SK-N-SH (cell line): ENCODE measurements at regions not wholly inside any gene's neighbourhood (a gene's known extent, or its start where the extent isn't known, plus 50 kb on each side); places are given as distances from the start of the nearest gene placed in this dataset.

Experiments
- CTCF ChIA-PET: fragments of 300-600, 350-600 bp; formaldehyde crosslinking; extraction: SDS; loops from one replicate; lab custom pipeline; 2021; lab: Yijun Ruan, JAX
- POLR2A ChIA-PET: fragments of 350-600 bp; sonication (Branson Sonifier 250); formaldehyde crosslinking; extraction: SDS; loops from one replicate; lab custom pipeline; 2020; ENCODE audit warnings: antibody characterized with exemption, inconsistent platforms; lab: Yijun Ruan, JAX
- DNase-seq: peaks from one replicate; pipeline ENCODE4 v3.0.0; 2012
- H2AFZ ChIP-seq: fragments of 200-600 bp; sonication (generic); 2 replicates; pipeline ENCODE4 v1.8.1; 2016; ENCODE audit warnings: antibody characterized with exemption, mild to moderate bottlenecking, low read depth
- H3F3A ChIP-seq: fragments of 200-600 bp; sonication (generic); replicated peaks from 2 replicates; pipeline ENCODE3; 2016; ENCODE audit warnings: antibody characterized with exemption, mild to moderate bottlenecking; ENCODE audit not compliant: insufficient read depth
- H3K27ac ChIP-seq, 2 experiments: fragments of 200-500 bp in 1 of 2; fragments of 200-600 bp in 1 of 2; sonication (Bioruptor generic) in 1 of 2; sonication (generic), shearing (Covaris generic) in 1 of 2; 2 replicates each; pipeline versions ENCODE4 v1.5.1 to v1.6.1; 2014 to 2016; ENCODE audit warnings: low read depth in 2 of 2, inconsistent platforms in 1 of 2, low read length in 1 of 2, mild to moderate bottlenecking in 1 of 2, mixed read lengths in 1 of 2
- H3K27me3 ChIP-seq: fragments of 200-600 bp; sonication (generic), shearing (Covaris generic); 2 replicates; pipeline ENCODE4 v1.6.1; 2016; ENCODE audit warnings: mixed run types; ENCODE audit not compliant: insufficient read depth
- H3K36me3 ChIP-seq, 2 experiments: fragments of 200-500 bp in 1 of 2; fragments of 200-600 bp in 1 of 2; sonication (Bioruptor generic) in 1 of 2; sonication (generic) in 1 of 2; replicated peaks in 1 of 2; 2 replicates each; pipeline versions ENCODE3 to v1.5.1; 2014 to 2016; ENCODE audit warnings: low read length in 1 of 2, mild to moderate bottlenecking in 1 of 2; ENCODE audit not compliant: insufficient read depth in 2 of 2, control insufficient read depth in 1 of 2
- H3K4me1 ChIP-seq, 2 experiments: fragments of 200-500 bp in 1 of 2; fragments of 200-600 bp in 1 of 2; sonication (Bioruptor generic) in 1 of 2; sonication (generic), shearing (Covaris generic) in 1 of 2; 2 replicates each; pipeline versions ENCODE4 v1.5.1 to v1.6.1; 2014 to 2016; ENCODE audit warnings: low read depth in 1 of 2, low read length in 1 of 2, mixed run types in 1 of 2; ENCODE audit not compliant: insufficient read depth in 2 of 2, control insufficient read depth in 1 of 2
- H3K4me2 ChIP-seq: fragments of 200-600 bp; sonication (generic), shearing (Covaris generic); 2 replicates; pipeline ENCODE4 v1.6.1; 2017; ENCODE audit warnings: mixed run types
- H3K4me3 ChIP-seq, 2 experiments: fragments of 200-500 bp in 1 of 2; fragments of 200-600 bp in 1 of 2; sonication (Bioruptor generic) in 1 of 2; sonication (generic), shearing (Covaris generic) in 1 of 2; 2 replicates each; pipeline versions ENCODE4 v1.5.1 to v1.8.1; 2014 to 2016; ENCODE audit warnings: low read depth in 2 of 2, inconsistent platforms in 1 of 2, low read length in 1 of 2, mild to moderate bottlenecking in 1 of 2, mixed read lengths in 1 of 2, moderate library complexity in 1 of 2
- H3K79me2 ChIP-seq: fragments of 200-600 bp; sonication (generic); 2 replicates; pipeline ENCODE4 v1.8.1; 2017; ENCODE audit warnings: mild to moderate bottlenecking; ENCODE audit not compliant: insufficient read depth
- H3K9ac ChIP-seq: fragments of 200-600 bp; sonication (generic); 2 replicates; pipeline ENCODE4 v1.6.1; 2017; ENCODE audit warnings: mixed run types
- H3K9me2 ChIP-seq: fragments of 200-600 bp; sonication (generic); 2 replicates; pipeline ENCODE4 v1.6.1; 2017; ENCODE audit warnings: mixed run types
- H3K9me3 ChIP-seq: fragments of 200-600 bp; sonication (generic); 2 replicates; pipeline ENCODE4 v1.6.1; 2017; ENCODE audit warnings: mixed run types, mild to moderate bottlenecking, moderate library complexity
- H4K20me1 ChIP-seq: fragments of 200-600 bp; sonication (generic); 2 replicates; pipeline ENCODE4 v1.6.1; 2017; ENCODE audit warnings: mild to moderate bottlenecking, mixed run types; ENCODE audit not compliant: insufficient read depth
- EP300 ChIP-seq, 2 experiments: IDR thresholded peaks; 2 replicates each; pipeline versions ENCODE4 v1.4.0 to v1.6.1; 2012; ENCODE audit warnings: borderline replicate concordance in 1 of 2, low read depth in 1 of 2, low read length in 1 of 2
- EZH2phosphoT487 ChIP-seq: fragments of 200-600 bp; sonication (generic); IDR thresholded peaks from 2 replicates; pipeline ENCODE4 v1.6.1; 2017; ENCODE audit warnings: low read depth, mixed run types, mild to moderate bottlenecking, antibody characterized with exemption, moderate library complexity, borderline replicate concordance
- FOSL2 ChIP-seq: IDR thresholded peaks from 2 replicates; pipeline ENCODE4 v1.4.0; 2012; ENCODE audit warnings: low read depth, mild to moderate bottlenecking, moderate library complexity, borderline replicate concordance
- MEF2A ChIP-seq: IDR thresholded peaks from 2 replicates; pipeline ENCODE4 v1.4.0; 2012; ENCODE audit warnings: low read depth, borderline replicate concordance
- MXI1 ChIP-seq: IDR thresholded peaks from 2 replicates; pipeline ENCODE4 v1.6.1; 2012; ENCODE audit warnings: mild to moderate bottlenecking, low read depth, low read length, improper control_type of control experiment
- NFIC ChIP-seq: IDR thresholded peaks from 2 replicates; pipeline ENCODE4 v1.4.0; 2012; ENCODE audit warnings: borderline replicate concordance
- NRF1 ChIP-seq: IDR thresholded peaks from 2 replicates; pipeline ENCODE4 v1.6.1; 2012; ENCODE audit warnings: low read depth, mild to moderate bottlenecking, low read length
- RCOR1 ChIP-seq: fragments of 150-350 bp; IDR thresholded peaks from 2 replicates; pipeline ENCODE4 v1.6.1; 2017; ENCODE audit warnings: antibody characterized with exemption, low read length
- RFX5 ChIP-seq: IDR thresholded peaks from 2 replicates; pipeline ENCODE4 v1.6.1; 2012; ENCODE audit warnings: mild to moderate bottlenecking, improper control_type of control experiment, low read length
- TAF1 ChIP-seq: IDR thresholded peaks from 2 replicates; pipeline ENCODE4 v1.6.1; 2012; ENCODE audit warnings: low read depth, mild to moderate bottlenecking, low read length, moderate library complexity, borderline replicate concordance
- WGBS: methylation state at CpG from one replicate; pipeline ENCODE4 v1.1.6; 2017; ENCODE audit warnings: low lambda C conversion rate; 5-methylcytosine and 5-hydroxymethylcytosine counted together
- TF ChIP-seq, protein P1 (sequence below): IDR thresholded peaks from 2 replicates; pipeline ENCODE4; 2012
- TF ChIP-seq, protein P2 (sequence below): IDR thresholded peaks from 2 replicates; pipeline ENCODE4 v1.4.0; 2012; ENCODE audit warnings: low read depth, borderline replicate concordance
- TF ChIP-seq, protein P3 (sequence below): IDR thresholded peaks from 2 replicates; pipeline ENCODE4 v1.4.0; 2012; ENCODE audit warnings: low read depth

DNA sequence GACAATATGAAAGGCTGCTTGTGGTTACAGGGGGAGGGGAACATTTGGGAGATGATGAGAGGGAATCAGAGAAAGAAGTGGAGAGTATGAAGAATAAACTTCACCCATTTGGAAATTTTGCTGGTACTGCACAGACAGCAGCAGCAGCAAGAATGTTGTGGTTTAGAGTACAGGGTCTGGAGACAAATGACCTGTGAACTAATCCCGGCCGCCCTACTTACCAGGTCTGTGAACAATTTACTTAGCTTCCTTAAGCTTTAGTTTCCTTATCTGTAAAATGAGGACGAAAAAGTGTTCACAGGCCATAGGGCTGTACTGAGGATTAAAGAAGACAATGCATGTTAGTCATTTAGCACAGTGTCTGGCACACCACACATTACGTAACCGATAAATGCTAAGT, 685.4 kb upstream of the CELF4 start:
- Histone ChIP-seq H3K9ac (no peak overlapping the region), H2AFZ (no peak overlapping the region), H3K36me3 (no peaks in the 10 kb centered on the region), H3K4me3 (no peak overlapping the region), H3K9me3 (no peaks in the 10 kb centered on the region), H3F3A (no peaks in the 10 kb centered on the region), H3K27ac (no peak overlapping the region), H3K79me2 (no peaks in the 10 kb centered on the region), H3K4me1 (no peaks in the 10 kb centered on the region), H3K4me2 (no peak overlapping the region), H4K20me1 (no peaks in the 10 kb centered on the region)
- ChIA-PET POLR2A (no interaction called here), CTCF (interaction anchor here (1.7 kb wide), 1 partner anchor 1590 kb away, joined by 3 read pairs; no protein-coding TSS in a partner anchor)
- DNase-seq: no peak
- 46% methylated on average over 5 of the region's 5 CpGs for WGBS
- TF ChIP-seq, protein P1, sequence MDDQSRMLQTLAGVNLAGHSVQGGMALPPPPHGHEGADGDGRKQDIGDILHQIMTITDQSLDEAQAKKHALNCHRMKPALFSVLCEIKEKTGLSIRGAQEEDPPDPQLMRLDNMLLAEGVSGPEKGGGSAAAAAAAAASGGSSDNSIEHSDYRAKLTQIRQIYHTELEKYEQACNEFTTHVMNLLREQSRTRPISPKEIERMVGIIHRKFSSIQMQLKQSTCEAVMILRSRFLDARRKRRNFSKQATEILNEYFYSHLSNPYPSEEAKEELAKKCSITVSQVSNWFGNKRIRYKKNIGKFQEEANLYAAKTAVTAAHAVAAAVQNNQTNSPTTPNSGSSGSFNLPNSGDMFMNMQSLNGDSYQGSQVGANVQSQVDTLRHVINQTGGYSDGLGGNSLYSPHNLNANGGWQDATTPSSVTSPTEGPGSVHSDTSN: no peak
- TF ChIP-seq, protein P2, sequence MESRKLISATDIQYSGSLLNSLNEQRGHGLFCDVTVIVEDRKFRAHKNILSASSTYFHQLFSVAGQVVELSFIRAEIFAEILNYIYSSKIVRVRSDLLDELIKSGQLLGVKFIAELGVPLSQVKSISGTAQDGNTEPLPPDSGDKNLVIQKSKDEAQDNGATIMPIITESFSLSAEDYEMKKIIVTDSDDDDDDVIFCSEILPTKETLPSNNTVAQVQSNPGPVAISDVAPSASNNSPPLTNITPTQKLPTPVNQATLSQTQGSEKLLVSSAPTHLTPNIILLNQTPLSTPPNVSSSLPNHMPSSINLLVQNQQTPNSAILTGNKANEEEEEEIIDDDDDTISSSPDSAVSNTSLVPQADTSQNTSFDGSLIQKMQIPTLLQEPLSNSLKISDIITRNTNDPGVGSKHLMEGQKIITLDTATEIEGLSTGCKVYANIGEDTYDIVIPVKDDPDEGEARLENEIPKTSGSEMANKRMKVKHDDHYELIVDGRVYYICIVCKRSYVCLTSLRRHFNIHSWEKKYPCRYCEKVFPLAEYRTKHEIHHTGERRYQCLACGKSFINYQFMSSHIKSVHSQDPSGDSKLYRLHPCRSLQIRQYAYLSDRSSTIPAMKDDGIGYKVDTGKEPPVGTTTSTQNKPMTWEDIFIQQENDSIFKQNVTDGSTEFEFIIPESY: no peak
- TF ChIP-seq NRF1 (no peak), RFX5 (no peak), RCOR1 (no peak)
- TF ChIP-seq, all 33 proteins: peak for 0
- Histone ChIP-seq H3K9me2 (no peaks in the 10 kb centered on the region), H3K27me3 (no peaks in the 10 kb centered on the region)

DNA sequence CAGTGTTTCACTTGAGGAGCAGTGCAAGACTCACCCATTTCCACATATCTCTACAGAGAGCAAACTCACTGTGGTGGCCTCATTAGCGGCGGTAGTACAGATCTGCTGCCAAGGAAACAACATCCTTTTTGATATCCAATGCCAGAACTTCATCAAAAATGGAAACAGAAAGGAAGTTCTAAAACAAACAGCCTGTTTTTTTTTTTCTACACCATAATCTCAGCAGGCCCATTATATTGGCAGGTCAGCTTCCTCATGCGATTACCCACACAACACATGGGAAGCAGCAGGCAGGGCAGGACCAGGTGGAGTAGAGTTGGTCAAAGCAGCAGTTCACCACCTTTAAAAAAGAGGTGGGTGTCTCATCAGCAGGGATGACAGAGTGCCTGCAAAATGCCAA, 678.9 kb upstream of the CELF4 start:
- POLR2A ChIA-PET: no interaction called here
- no peaks in the 10 kb centered on the region for H3K4me1 ChIP-seq
- no peaks in the 10 kb centered on the region for H3F3A ChIP-seq
- H2AFZ ChIP-seq: no peak overlapping the region
- H3K9me3 ChIP-seq: no peaks in the 10 kb centered on the region
- DNase-seq: no peak
- no peak overlapping the region for H3K4me2 ChIP-seq
- no peak for TF ChIP-seq FOSL2
- TF ChIP-seq, protein P3, sequence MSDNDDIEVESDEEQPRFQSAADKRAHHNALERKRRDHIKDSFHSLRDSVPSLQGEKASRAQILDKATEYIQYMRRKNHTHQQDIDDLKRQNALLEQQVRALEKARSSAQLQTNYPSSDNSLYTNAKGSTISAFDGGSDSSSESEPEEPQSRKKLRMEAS: no peak
- TF ChIP-seq MXI1: no peak
- TF ChIP-seq EP300 (IDR thresholded peaks at IDR 0.05; ENCODE audit: borderline replicate concordance in 1 of 2, low read depth in 1 of 2, low read length in 1 of 2): no peak
- TF ChIP-seq MEF2A: no peak
- TF ChIP-seq EZH2phosphoT487: no peak
- TF ChIP-seq TAF1: no peak
- no peak for TF ChIP-seq NRF1
- TF ChIP-seq NFIC: no peak
- TF ChIP-seq, all 33 proteins: peak for 0
- Histone ChIP-seq H4K20me1 (no peaks in the 10 kb centered on the region), H3K79me2 (no peaks in the 10 kb centered on the region), H3K36me3 (no peaks in the 10 kb centered on the region), H3K9ac (no peak overlapping the region), H3K4me3 (no peak overlapping the region), H3K27ac (no peak overlapping the region), H3K9me2 (no peaks in the 10 kb centered on the region), H3K27me3 (no peaks in the 10 kb centered on the region)
- WGBS: 74% methylated on average over 3 of the region's 3 CpGs
- CTCF ChIA-PET: interaction anchor here (1.0 kb wide), 1 partner anchor 8 kb away, joined by 3 read pairs; no protein-coding TSS in a partner anchor
